ENCODE measurements at regions not wholly inside any gene's neighbourhood (a gene's known extent, or its start where the extent isn't known, plus 50 kb on each side); places are given as distances from the start of the nearest gene placed in this dataset.

DNA sequence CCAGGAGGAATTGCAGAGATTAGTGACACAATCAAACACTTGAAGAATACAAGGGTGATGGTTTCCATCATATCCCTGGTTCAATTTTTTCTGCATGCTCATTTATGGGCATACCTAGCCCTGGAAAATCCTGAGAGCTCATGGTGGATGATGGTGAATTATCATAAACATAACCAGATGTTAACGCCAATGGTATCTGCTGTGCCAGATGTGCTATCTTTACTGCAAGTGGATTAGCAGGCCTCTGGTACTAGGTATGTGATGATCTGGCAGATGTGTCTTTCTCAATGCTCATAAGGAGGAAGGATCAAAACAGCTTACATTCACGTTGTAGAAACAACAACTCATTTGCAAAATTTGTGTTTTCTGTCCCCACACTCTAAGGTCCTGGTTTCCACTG is 150.5 kb downstream of the FZD1 start:
- no peak overlapping the region for H3K27ac ChIP-seq (ENCODE audit: extremely low read depth, low read depth, low read length)
- WGBS (ENCODE audit: insufficient coverage, low coverage, missing lambda C conversion rate), result 0% methylated on average over 2 of the region's 2 CpGs
- no peak for ATAC-seq
- H3K27me3 ChIP-seq (ENCODE audit: control insufficient read depth in 2 of 2, insufficient read depth in 2 of 2, low read length in 2 of 2), result peaks cover 0 to 4% of the 10 kb centered on the region in 2 experiments; a peak in 2 of 5 replicates
- TF ChIP-seq TCF7L2 (IDR thresholded peaks at IDR 0.05; ENCODE audit: low read depth, low read length) (no peak), KLF1 (tag; IDR thresholded peaks at IDR 0.05) (no peak), NFIC (IDR thresholded peaks at IDR 0.05) (no peak), GTF2E2 (tag; IDR thresholded peaks at IDR 0.05) (no peak), JUN (IDR thresholded peaks at IDR 0.05; ENCODE audit: borderline replicate concordance, low read depth, low read length) (no peak), JUN (CRISPR knock-in tag; IDR thresholded peaks at IDR 0.05; ENCODE audit: borderline replicate concordance) (no peak)
- TF ChIP-seq, protein P1, sequence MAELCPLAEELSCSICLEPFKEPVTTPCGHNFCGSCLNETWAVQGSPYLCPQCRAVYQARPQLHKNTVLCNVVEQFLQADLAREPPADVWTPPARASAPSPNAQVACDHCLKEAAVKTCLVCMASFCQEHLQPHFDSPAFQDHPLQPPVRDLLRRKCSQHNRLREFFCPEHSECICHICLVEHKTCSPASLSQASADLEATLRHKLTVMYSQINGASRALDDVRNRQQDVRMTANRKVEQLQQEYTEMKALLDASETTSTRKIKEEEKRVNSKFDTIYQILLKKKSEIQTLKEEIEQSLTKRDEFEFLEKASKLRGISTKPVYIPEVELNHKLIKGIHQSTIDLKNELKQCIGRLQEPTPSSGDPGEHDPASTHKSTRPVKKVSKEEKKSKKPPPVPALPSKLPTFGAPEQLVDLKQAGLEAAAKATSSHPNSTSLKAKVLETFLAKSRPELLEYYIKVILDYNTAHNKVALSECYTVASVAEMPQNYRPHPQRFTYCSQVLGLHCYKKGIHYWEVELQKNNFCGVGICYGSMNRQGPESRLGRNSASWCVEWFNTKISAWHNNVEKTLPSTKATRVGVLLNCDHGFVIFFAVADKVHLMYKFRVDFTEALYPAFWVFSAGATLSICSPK (IDR thresholded peaks at IDR 0.05; ENCODE audit: borderline replicate concordance), result no peak
- TF ChIP-seq, protein P2, sequence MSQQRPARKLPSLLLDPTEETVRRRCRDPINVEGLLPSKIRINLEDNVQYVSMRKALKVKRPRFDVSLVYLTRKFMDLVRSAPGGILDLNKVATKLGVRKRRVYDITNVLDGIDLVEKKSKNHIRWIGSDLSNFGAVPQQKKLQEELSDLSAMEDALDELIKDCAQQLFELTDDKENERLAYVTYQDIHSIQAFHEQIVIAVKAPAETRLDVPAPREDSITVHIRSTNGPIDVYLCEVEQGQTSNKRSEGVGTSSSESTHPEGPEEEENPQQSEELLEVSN (IDR thresholded peaks at IDR 0.05; ENCODE audit: borderline replicate concordance in 1 of 2, extremely low read depth in 1 of 2, insufficient read depth in 1 of 2, insufficient read length in 1 of 2, low read depth in 1 of 2, low read length in 1 of 2, poor library complexity in 1 of 2, severe bottlenecking in 1 of 2), result no peak
- TF ChIP-seq, protein P3, sequence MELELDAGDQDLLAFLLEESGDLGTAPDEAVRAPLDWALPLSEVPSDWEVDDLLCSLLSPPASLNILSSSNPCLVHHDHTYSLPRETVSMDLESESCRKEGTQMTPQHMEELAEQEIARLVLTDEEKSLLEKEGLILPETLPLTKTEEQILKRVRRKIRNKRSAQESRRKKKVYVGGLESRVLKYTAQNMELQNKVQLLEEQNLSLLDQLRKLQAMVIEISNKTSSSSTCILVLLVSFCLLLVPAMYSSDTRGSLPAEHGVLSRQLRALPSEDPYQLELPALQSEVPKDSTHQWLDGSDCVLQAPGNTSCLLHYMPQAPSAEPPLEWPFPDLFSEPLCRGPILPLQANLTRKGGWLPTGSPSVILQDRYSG (tag; conservative IDR thresholded peaks at IDR 0.05; ENCODE audit: low read depth), result no peak
- no TSS peak for BruUV-seq (replicated peaks)
- intact Hi-C loops (cut with micrococcal nuclease), result no loop called here
- H3K4me1 ChIP-seq (replicated peaks in 1 of 2; ENCODE audit: control insufficient read depth in 2 of 2, insufficient read depth in 2 of 2, low read length in 2 of 2), result no peaks in the 10 kb centered on the region
- ChIA-PET CTCF (ENCODE audit: low intra/inter-chr PET ratio) (no interaction called here), POLR2A (interaction anchor here (0.6 to 1.1 kb wide), 2 partner anchors 28 to 939 kb away, joined by 3 read pairs; no protein-coding TSS in a partner anchor)
- FAIRE-seq, result no peak
- H3K36me3 ChIP-seq (ENCODE audit: control insufficient read depth, insufficient read depth, low read length), result no peaks in the 10 kb centered on the region
- no peak for DNase-seq (ENCODE audit: extremely low read depth in 1 of 4, low spot score in 3 of 4)
- H3K4me3 ChIP-seq, result no peak overlapping the region
- no peaks in the 10 kb centered on the region for H3K9me3 ChIP-seq (replicated peaks; ENCODE audit: control insufficient read depth, insufficient read depth, low read depth, low read length)
- no peak overlapping the region for H3K4me2 ChIP-seq (ENCODE audit: insufficient read depth, low read length)
- H3K9me1 ChIP-seq (ENCODE audit: control insufficient read depth, insufficient read depth, low read length), result no peaks in the 10 kb centered on the region
- H3K9ac ChIP-seq (ENCODE audit: insufficient read depth in 1 of 2, low read depth in 2 of 2, low read length in 2 of 2), result no peak overlapping the region
- no peak overlapping the region for H2AFZ ChIP-seq (ENCODE audit: low read depth, low read length)
- in situ Hi-C loops (cut with MboI), result no loop called here
- H3K79me2 ChIP-seq (ENCODE audit: control insufficient read depth, insufficient read depth, low read length), result no peaks in the 10 kb centered on the region
- no peaks in the 10 kb centered on the region for H4K20me1 ChIP-seq (replicated peaks; ENCODE audit: control insufficient read depth, insufficient read depth, low read length)
